SU-DHL-6 (cell line): ENCODE measurements at regions not wholly inside any gene's neighbourhood (a gene's known extent, or its start where the extent isn't known, plus 50 kb on each side); places are given as distances from the start of the nearest gene placed in this dataset.

Source experiments
- H2AFZ ChIP-seq: fragments of 200-600 bp; sonication (generic); 2 replicates; pipeline ENCODE4 v1.6.1; 2014; ENCODE audit warnings: low read depth, mild to moderate bottlenecking, moderate library complexity, mixed read lengths, antibody characterized with exemption, low read length; ENCODE audit not compliant: severe bottlenecking
- H3F3A ChIP-seq: fragments of 200-600 bp; shearing (Covaris generic); 2 replicates; pipeline ENCODE4 v1.6.0; 2016; ENCODE audit warnings: antibody characterized with exemption, mild to moderate bottlenecking; ENCODE audit not compliant: insufficient read depth
- H3K27ac ChIP-seq: fragments of 200-600 bp; sonication (generic); 2 replicates; pipeline ENCODE4 v1.5.1; 2016; ENCODE audit warnings: low read depth, mild to moderate bottlenecking, low read length, moderate library complexity, mixed read lengths
- H3K27me3 ChIP-seq: fragments of 200-600 bp; sonication (generic), shearing (Covaris generic); 2 replicates; pipeline ENCODE4 v1.6.0; 2014; ENCODE audit warnings: mild to moderate bottlenecking, low read length
- H3K36me3 ChIP-seq: fragments of 200-600 bp; sonication (generic); 2 replicates; pipeline ENCODE4 v1.6.1; 2014; ENCODE audit warnings: mild to moderate bottlenecking, low read length, mixed read lengths
- H3K4me2 ChIP-seq: fragments of 300-600, 200-600 bp; shearing (Covaris generic), sonication (generic); 2 replicates; pipeline ENCODE4 v1.6.0; 2014; ENCODE audit warnings: low read length, low read depth, mild to moderate bottlenecking; ENCODE audit not compliant: poor library complexity, severe bottlenecking
- H3K4me3 ChIP-seq: fragments of 200-600 bp; sonication (generic); 2 replicates; pipeline ENCODE4 v1.5.1; 2014; ENCODE audit warnings: antibody characterized with exemption, low read length, mild to moderate bottlenecking, mixed read lengths; ENCODE audit not compliant: insufficient read depth, poor library complexity, severe bottlenecking
- H3K79me2 ChIP-seq: fragments of 200-600 bp; sonication (generic); 2 replicates; pipeline ENCODE4 v1.6.1; 2014; ENCODE audit warnings: mild to moderate bottlenecking, low read length, moderate library complexity; ENCODE audit not compliant: insufficient read depth
- H3K9ac ChIP-seq: fragments of 200-600 bp; sonication (generic); 2 replicates; pipeline ENCODE4 v1.7.0; 2014; ENCODE audit warnings: mild to moderate bottlenecking, low read length
- H3K9me2 ChIP-seq: fragments of 200-600 bp; sonication (generic); replicated peaks from 2 replicates; pipeline ENCODE4 v1.6.1; 2014; ENCODE audit warnings: low read length; ENCODE audit not compliant: insufficient read depth
- H3K9me3 ChIP-seq: fragments of 200-600 bp; sonication (generic); 2 replicates; pipeline ENCODE4 v1.6.1; 2014; ENCODE audit warnings: low read length, mixed read lengths; ENCODE audit not compliant: insufficient read depth
- H4K20me1 ChIP-seq: fragments of 200-600 bp; sonication (generic); 2 replicates; pipeline ENCODE4 v1.6.1; 2014; ENCODE audit warnings: low read depth, mild to moderate bottlenecking, antibody characterized with exemption, low read length, moderate library complexity, mixed read lengths
- CTCF ChIP-seq: fragments of 200-600 bp; sonication (generic); IDR thresholded peaks from one replicate; pipeline ENCODE4 v1.5.1; 2017; ENCODE audit warnings: antibody characterized with exemption, mild to moderate bottlenecking, low read length, moderate library complexity; ENCODE audit not compliant: insufficient read depth, poor library complexity, severe bottlenecking
- EZH2phosphoT487 ChIP-seq: fragments of 200-600 bp; sonication (generic), shearing (Covaris generic); conservative IDR thresholded peaks from 2 replicates; pipeline ENCODE4 v1.6.1; 2018; ENCODE audit warnings: mild to moderate bottlenecking, antibody characterized with exemption, low read length, moderate library complexity, mixed read lengths

GRCh38 chr20:17870086-17870740, 98.4 kb downstream of the SNX5 start:
- no peaks in the 10 kb centered on the region for H3K79me2 ChIP-seq
- H3K27me3 ChIP-seq, result no peaks in the 10 kb centered on the region
- no peak overlapping the region for H3K27ac ChIP-seq
- H3K9me2 ChIP-seq, result no peaks in the 10 kb centered on the region
- H3K4me3 ChIP-seq, result no peak overlapping the region
- no peaks in the 10 kb centered on the region for H3K9me3 ChIP-seq
- H3K9ac ChIP-seq, result no peak overlapping the region
- no peak for TF ChIP-seq CTCF
- TF ChIP-seq EZH2phosphoT487, result no peak
- H2AFZ ChIP-seq, result no peak overlapping the region
- no peak overlapping the region for H3K4me2 ChIP-seq
- no peaks in the 10 kb centered on the region for H3F3A ChIP-seq
- H4K20me1 ChIP-seq, result no peaks in the 10 kb centered on the region
- H3K36me3 ChIP-seq, result no peaks in the 10 kb centered on the region

- no peak overlapping the region for H2AFZ ChIP-seq
Measured at GRCh38 chr20:17869295-17869994, 99.1 kb downstream of the SNX5 start.

GRCh38 chr20:17868700-17869231, 99.8 kb downstream of the SNX5 start:
- H3K9me3 ChIP-seq, result no peaks in the 10 kb centered on the region
- no peaks in the 10 kb centered on the region for H3K9me2 ChIP-seq
- TF ChIP-seq EZH2phosphoT487 (no peak), CTCF (no peak)
- H3K79me2 ChIP-seq, result no peaks in the 10 kb centered on the region
- no peaks in the 10 kb centered on the region for H4K20me1 ChIP-seq
- H3K36me3 ChIP-seq, result no peaks in the 10 kb centered on the region
- H3F3A ChIP-seq, result no peaks in the 10 kb centered on the region
- no peak overlapping the region for H3K27ac ChIP-seq
- no peak overlapping the region for H3K4me2 ChIP-seq
- no peaks in the 10 kb centered on the region for H3K27me3 ChIP-seq
- H2AFZ ChIP-seq, result no peak overlapping the region
- no peak overlapping the region for H3K9ac ChIP-seq
- H3K4me3 ChIP-seq, result no peak overlapping the region

More at GRCh38 chr20:17869295-17869994, 99.1 kb downstream of the SNX5 start:
- H3K79me2 ChIP-seq, result no peaks in the 10 kb centered on the region
- no peak overlapping the region for H3K4me3 ChIP-seq
- no peaks in the 10 kb centered on the region for H3F3A ChIP-seq
- no peak overlapping the region for H3K27ac ChIP-seq
- H3K27me3 ChIP-seq, result no peaks in the 10 kb centered on the region
- TF ChIP-seq EZH2phosphoT487 (no peak), CTCF (no peak)
- no peaks in the 10 kb centered on the region for H4K20me1 ChIP-seq
- H3K9ac ChIP-seq, result no peak overlapping the region
- H3K9me2 ChIP-seq, result no peaks in the 10 kb centered on the region
- no peaks in the 10 kb centered on the region for H3K36me3 ChIP-seq
- no peak overlapping the region for H3K4me2 ChIP-seq
- no peaks in the 10 kb centered on the region for H3K9me3 ChIP-seq
